ENCODE measurements at regions not wholly inside any gene's neighbourhood (a gene's known extent, or its start where the extent isn't known, plus 50 kb on each side); places are given as distances from the start of the nearest gene placed in this dataset.

DNA sequence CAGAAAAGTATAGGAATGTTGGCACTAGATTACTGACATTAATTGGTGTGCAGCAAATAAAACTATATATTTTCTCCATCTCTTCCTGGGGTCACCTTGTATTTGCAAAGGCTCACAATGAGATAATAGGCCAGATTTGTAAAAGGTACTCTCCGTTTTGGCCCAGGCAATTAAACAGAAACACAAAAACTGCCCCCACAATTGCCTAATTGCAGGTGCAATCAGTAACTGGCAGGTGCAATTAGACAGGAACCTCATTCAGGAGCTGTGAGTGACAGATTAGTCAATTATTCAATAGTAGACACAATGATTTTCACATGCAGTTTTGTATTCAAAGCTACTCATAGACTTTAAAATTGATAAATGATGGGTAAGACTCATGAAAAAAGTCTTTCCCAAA is 451.4 kb upstream of the ID2 start:
- Histone ChIP-seq H3K4me3 (ENCODE audit: low read length) (no peak overlapping the region), H3K79me2 (replicated peaks; ENCODE audit: insufficient read depth, low read length) (no peaks in the 10 kb centered on the region), H3K27ac (ENCODE audit: low read length) (no peak overlapping the region), H2AFZ (ENCODE audit: low read depth, low read length) (no peak overlapping the region), H3F3A (ENCODE audit: insufficient read depth, low read length, poor library complexity, severe bottlenecking) (no peaks in the 10 kb centered on the region), H3K4me2 (ENCODE audit: low read length) (no peak overlapping the region), H3K36me3 (ENCODE audit: insufficient read depth, low read length) (no peaks in the 10 kb centered on the region), H3K9me3 (ENCODE audit: low read length) (no peaks in the 10 kb centered on the region), H4K20me1 (ENCODE audit: insufficient read depth) (no peaks in the 10 kb centered on the region), H3K9me2 (ENCODE audit: insufficient read depth, low read length) (no peaks in the 10 kb centered on the region), H3K9ac (ENCODE audit: low read length) (no peak overlapping the region), H3K27me3 (ENCODE audit: insufficient read depth, low read depth, low read length) (no peaks in the 10 kb centered on the region)
- no peak for TF ChIP-seq TAF1 (IDR thresholded peaks at IDR 0.05; ENCODE audit: low read depth)
- TF ChIP-seq, protein P1, sequence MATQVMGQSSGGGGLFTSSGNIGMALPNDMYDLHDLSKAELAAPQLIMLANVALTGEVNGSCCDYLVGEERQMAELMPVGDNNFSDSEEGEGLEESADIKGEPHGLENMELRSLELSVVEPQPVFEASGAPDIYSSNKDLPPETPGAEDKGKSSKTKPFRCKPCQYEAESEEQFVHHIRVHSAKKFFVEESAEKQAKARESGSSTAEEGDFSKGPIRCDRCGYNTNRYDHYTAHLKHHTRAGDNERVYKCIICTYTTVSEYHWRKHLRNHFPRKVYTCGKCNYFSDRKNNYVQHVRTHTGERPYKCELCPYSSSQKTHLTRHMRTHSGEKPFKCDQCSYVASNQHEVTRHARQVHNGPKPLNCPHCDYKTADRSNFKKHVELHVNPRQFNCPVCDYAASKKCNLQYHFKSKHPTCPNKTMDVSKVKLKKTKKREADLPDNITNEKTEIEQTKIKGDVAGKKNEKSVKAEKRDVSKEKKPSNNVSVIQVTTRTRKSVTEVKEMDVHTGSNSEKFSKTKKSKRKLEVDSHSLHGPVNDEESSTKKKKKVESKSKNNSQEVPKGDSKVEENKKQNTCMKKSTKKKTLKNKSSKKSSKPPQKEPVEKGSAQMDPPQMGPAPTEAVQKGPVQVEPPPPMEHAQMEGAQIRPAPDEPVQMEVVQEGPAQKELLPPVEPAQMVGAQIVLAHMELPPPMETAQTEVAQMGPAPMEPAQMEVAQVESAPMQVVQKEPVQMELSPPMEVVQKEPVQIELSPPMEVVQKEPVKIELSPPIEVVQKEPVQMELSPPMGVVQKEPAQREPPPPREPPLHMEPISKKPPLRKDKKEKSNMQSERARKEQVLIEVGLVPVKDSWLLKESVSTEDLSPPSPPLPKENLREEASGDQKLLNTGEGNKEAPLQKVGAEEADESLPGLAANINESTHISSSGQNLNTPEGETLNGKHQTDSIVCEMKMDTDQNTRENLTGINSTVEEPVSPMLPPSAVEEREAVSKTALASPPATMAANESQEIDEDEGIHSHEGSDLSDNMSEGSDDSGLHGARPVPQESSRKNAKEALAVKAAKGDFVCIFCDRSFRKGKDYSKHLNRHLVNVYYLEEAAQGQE (IDR thresholded peaks at IDR 0.05; ENCODE audit: borderline replicate concordance), result no peak
- no peak for TF ChIP-seq EP300 (conservative IDR thresholded peaks at IDR 0.05; ENCODE audit: poor library complexity, severe bottlenecking)
- TF ChIP-seq POLR2AphosphoS5 (IDR thresholded peaks at IDR 0.05), result no peak
- no peak for TF ChIP-seq MXI1 (conservative IDR thresholded peaks at IDR 0.05; ENCODE audit: poor library complexity, severe bottlenecking)

DNA sequence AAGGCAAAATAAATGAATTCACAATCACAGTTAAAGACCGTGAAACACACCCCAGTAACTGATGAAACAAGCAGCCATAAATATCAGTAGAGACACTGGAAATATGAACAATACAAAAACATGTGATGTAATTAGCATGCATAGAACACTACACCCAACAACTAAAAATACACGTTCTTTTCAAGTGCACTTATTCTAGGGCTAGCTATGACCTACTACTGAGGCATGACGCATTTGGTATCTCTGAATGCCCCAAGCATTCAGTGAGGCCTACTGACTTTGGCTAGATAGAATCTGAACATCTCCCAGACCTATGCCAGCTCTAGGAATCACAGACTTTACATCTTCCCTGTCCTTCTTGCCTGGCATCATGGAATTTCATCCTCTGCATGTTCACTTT is 450.0 kb upstream of the ID2 start:
- H3K4me3 ChIP-seq (ENCODE audit: low read length), result no peak overlapping the region
- H3K27me3 ChIP-seq (ENCODE audit: insufficient read depth, low read depth, low read length), result no peaks in the 10 kb centered on the region
- TF ChIP-seq RAD21 (conservative IDR thresholded peaks at IDR 0.05), result no peak
- no peak for TF ChIP-seq SMC3 (conservative IDR thresholded peaks at IDR 0.05; ENCODE audit: poor library complexity)
- TF ChIP-seq MXI1 (conservative IDR thresholded peaks at IDR 0.05; ENCODE audit: poor library complexity, severe bottlenecking), result no peak
- no peak for TF ChIP-seq EP300 (conservative IDR thresholded peaks at IDR 0.05; ENCODE audit: poor library complexity, severe bottlenecking)
- no peak for TF ChIP-seq TAF1 (IDR thresholded peaks at IDR 0.05; ENCODE audit: low read depth)
- H3K9me3 ChIP-seq (ENCODE audit: low read length), result no peaks in the 10 kb centered on the region
- H3K4me2 ChIP-seq (ENCODE audit: low read length), result no peak overlapping the region
- H2AFZ ChIP-seq (ENCODE audit: low read depth, low read length), result no peak overlapping the region
- no peaks in the 10 kb centered on the region for H3K79me2 ChIP-seq (replicated peaks; ENCODE audit: insufficient read depth, low read length)
- no peak overlapping the region for H3K27ac ChIP-seq (ENCODE audit: low read length)
- H4K20me1 ChIP-seq (ENCODE audit: insufficient read depth), result no peaks in the 10 kb centered on the region
- H3K9me2 ChIP-seq (ENCODE audit: insufficient read depth, low read length), result no peaks in the 10 kb centered on the region
- H3K9ac ChIP-seq (ENCODE audit: low read length), result no peak overlapping the region
- no peaks in the 10 kb centered on the region for H3K36me3 ChIP-seq (ENCODE audit: insufficient read depth, low read length)
- no peaks in the 10 kb centered on the region for H3F3A ChIP-seq (ENCODE audit: insufficient read depth, low read length, poor library complexity, severe bottlenecking)

DNA sequence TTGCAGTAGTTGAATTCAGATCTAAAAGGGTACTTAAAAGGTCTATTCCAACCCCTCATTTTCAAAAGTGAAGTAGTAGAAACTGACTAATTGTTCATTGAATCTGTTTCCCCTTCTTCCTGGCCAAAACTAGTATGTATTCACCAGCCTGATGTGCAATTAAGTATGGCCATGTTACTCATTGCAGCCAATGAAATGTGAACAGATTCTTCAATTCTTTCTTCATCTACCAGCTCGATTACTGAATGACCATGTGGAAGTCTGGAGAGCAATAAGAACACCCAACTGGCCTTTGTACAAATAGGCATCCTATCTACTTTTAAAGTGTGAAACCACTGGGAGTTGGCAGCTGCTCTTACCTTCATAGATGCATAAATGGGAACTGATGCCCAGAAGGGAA is 449.0 kb upstream of the ID2 start:
- H3K4me3 ChIP-seq (ENCODE audit: low read length), result no peak overlapping the region
- H3F3A ChIP-seq (ENCODE audit: insufficient read depth, low read length, poor library complexity, severe bottlenecking), result no peaks in the 10 kb centered on the region
- no peaks in the 10 kb centered on the region for H3K27me3 ChIP-seq (ENCODE audit: insufficient read depth, low read depth, low read length)
- no peaks in the 10 kb centered on the region for H3K9me2 ChIP-seq (ENCODE audit: insufficient read depth, low read length)
- H3K9me3 ChIP-seq (ENCODE audit: low read length), result no peaks in the 10 kb centered on the region
- no peak overlapping the region for H3K27ac ChIP-seq (ENCODE audit: low read length)
- no peaks in the 10 kb centered on the region for H3K79me2 ChIP-seq (replicated peaks; ENCODE audit: insufficient read depth, low read length)
- no peak overlapping the region for H3K4me2 ChIP-seq (ENCODE audit: low read length)
- H2AFZ ChIP-seq (ENCODE audit: low read depth, low read length), result no peak overlapping the region
- H4K20me1 ChIP-seq (ENCODE audit: insufficient read depth), result no peaks in the 10 kb centered on the region
- no peak overlapping the region for H3K9ac ChIP-seq (ENCODE audit: low read length)
- TF ChIP-seq, protein P1 (IDR thresholded peaks at IDR 0.05; ENCODE audit: borderline replicate concordance), result no peak
- TF ChIP-seq TAF1 (IDR thresholded peaks at IDR 0.05; ENCODE audit: low read depth) (no peak), RAD21 (conservative IDR thresholded peaks at IDR 0.05) (no peak), MXI1 (conservative IDR thresholded peaks at IDR 0.05; ENCODE audit: poor library complexity, severe bottlenecking) (no peak), EZH2 (IDR thresholded peaks at IDR 0.05; ENCODE audit: borderline replicate concordance, insufficient read depth, low read length, poor library complexity, severe bottlenecking) (no peak), EP300 (conservative IDR thresholded peaks at IDR 0.05; ENCODE audit: poor library complexity, severe bottlenecking) (no peak), SMC3 (conservative IDR thresholded peaks at IDR 0.05; ENCODE audit: poor library complexity) (no peak), POLR2AphosphoS5 (IDR thresholded peaks at IDR 0.05) (no peak)
- TF ChIP-seq, protein P2, sequence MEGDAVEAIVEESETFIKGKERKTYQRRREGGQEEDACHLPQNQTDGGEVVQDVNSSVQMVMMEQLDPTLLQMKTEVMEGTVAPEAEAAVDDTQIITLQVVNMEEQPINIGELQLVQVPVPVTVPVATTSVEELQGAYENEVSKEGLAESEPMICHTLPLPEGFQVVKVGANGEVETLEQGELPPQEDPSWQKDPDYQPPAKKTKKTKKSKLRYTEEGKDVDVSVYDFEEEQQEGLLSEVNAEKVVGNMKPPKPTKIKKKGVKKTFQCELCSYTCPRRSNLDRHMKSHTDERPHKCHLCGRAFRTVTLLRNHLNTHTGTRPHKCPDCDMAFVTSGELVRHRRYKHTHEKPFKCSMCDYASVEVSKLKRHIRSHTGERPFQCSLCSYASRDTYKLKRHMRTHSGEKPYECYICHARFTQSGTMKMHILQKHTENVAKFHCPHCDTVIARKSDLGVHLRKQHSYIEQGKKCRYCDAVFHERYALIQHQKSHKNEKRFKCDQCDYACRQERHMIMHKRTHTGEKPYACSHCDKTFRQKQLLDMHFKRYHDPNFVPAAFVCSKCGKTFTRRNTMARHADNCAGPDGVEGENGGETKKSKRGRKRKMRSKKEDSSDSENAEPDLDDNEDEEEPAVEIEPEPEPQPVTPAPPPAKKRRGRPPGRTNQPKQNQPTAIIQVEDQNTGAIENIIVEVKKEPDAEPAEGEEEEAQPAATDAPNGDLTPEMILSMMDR (IDR thresholded peaks at IDR 0.05; ENCODE audit: poor library complexity, severe bottlenecking), result no peak
- no peaks in the 10 kb centered on the region for H3K36me3 ChIP-seq (ENCODE audit: insufficient read depth, low read length)

Measured in neural cell (in vitro differentiated cells).